Kidney epithelial cell (primary cell): ENCODE measurements at regions not wholly inside any gene's neighbourhood (a gene's known extent, or its start where the extent isn't known, plus 50 kb on each side); places are given as distances from the start of the nearest gene placed in this dataset.

ENCODE experiments used
- DNase-seq: peaks from one replicate; pipeline ENCODE4 v3.0.0-alpha.2; 2010; ENCODE audit warnings: low read depth
- H3K27me3 ChIP-seq: 2 replicates; pipeline ENCODE4 v1.6.0; 2011; ENCODE audit warnings: low read length; ENCODE audit not compliant: control insufficient read depth, insufficient read depth
- H3K36me3 ChIP-seq: 2 replicates; pipeline ENCODE4 v1.5.1; 2011; ENCODE audit warnings: low read length; ENCODE audit not compliant: control insufficient read depth, insufficient read depth
- H3K4me3 ChIP-seq: 2 replicates; pipeline ENCODE4 v1.5.1; 2011; ENCODE audit warnings: low read depth, mild to moderate bottlenecking, control low read depth, low read length
- CTCF ChIP-seq: IDR thresholded peaks from 2 replicates; pipeline ENCODE4 v1.5.1; 2011; ENCODE audit warnings: mild to moderate bottlenecking, moderate library complexity, low read length, control low read depth, inconsistent platforms; ENCODE audit not compliant: insufficient read depth, poor library complexity, severe bottlenecking

- Histone ChIP-seq H3K36me3 (no peaks in the 10 kb centered on the region), H3K4me3 (no peak overlapping the region), H3K27me3 (no peaks in the 10 kb centered on the region)
- no peak for TF ChIP-seq CTCF
- no peak for DNase-seq
Observed at GRCh38 chr1:214967865-214968575, 114.5 kb upstream of the KCNK2 start.

- no peak overlapping the region for H3K4me3 ChIP-seq
- TF ChIP-seq CTCF, result no peak
- no peak for DNase-seq
Observed at GRCh38 chr1:214970016-214970415, 112.5 kb upstream of the KCNK2 start.

GRCh38 chr1:214971071-214971470, 111.5 kb upstream of the KCNK2 start:
- H3K4me3 ChIP-seq, result no peak overlapping the region
- no peak for DNase-seq
- no peak for TF ChIP-seq CTCF
- H3K36me3 ChIP-seq, result no peaks in the 10 kb centered on the region
- no peaks in the 10 kb centered on the region for H3K27me3 ChIP-seq

More at GRCh38 chr1:214970016-214970415, 112.5 kb upstream of the KCNK2 start:
- Histone ChIP-seq H3K36me3 (no peaks in the 10 kb centered on the region), H3K27me3 (no peaks in the 10 kb centered on the region)

GRCh38 chr1:214974002-214974401, 108.5 kb upstream of the KCNK2 start:
- DNase-seq, result no peak
- H3K36me3 ChIP-seq, result no peaks in the 10 kb centered on the region
- no peak overlapping the region for H3K4me3 ChIP-seq
- no peak for TF ChIP-seq CTCF
- H3K27me3 ChIP-seq, result no peaks in the 10 kb centered on the region

GRCh38 chr1:214976665-214977064, 105.9 kb upstream of the KCNK2 start:
- no peak for DNase-seq
- no peak for TF ChIP-seq CTCF
- Histone ChIP-seq H3K36me3 (no peaks in the 10 kb centered on the region), H3K4me3 (no peak overlapping the region), H3K27me3 (no peaks in the 10 kb centered on the region)

GRCh38 chr1:214977110-214977509, 105.4 kb upstream of the KCNK2 start:
- no peaks in the 10 kb centered on the region for H3K36me3 ChIP-seq
- no peak for DNase-seq
- TF ChIP-seq CTCF, result no peak
- H3K27me3 ChIP-seq, result no peaks in the 10 kb centered on the region
- no peak overlapping the region for H3K4me3 ChIP-seq
